Right ventricle myocardium superior (tissue), 1 donor: ENCODE measurements at regions not wholly inside any gene's neighbourhood (a gene's known extent, or its start where the extent isn't known, plus 50 kb on each side); places are given as distances from the start of the nearest gene placed in this dataset.
"Not testable (repeated sequence)": the region's sequence is repeated elsewhere in the genome, so short reads cannot be mapped to it uniquely, and the experiment has no call there.

ENCODE experiments used
- ATAC-seq: fragments of 200-7000 bp; cut with Tn5 transposase; one replicate; pipeline ENCODE4 v1.9.1; 2020; ENCODE audit warnings: mild to moderate bottlenecking; ENCODE audit not compliant: poor library complexity
- DNase-seq: peaks from one replicate; pipeline ENCODE4 v3.0.0-alpha.2; 2020
- intact Hi-C: fragments of 100-400 bp; cut with DNase I; formaldehyde crosslinking; loops from one replicate; pipeline ENCODE4 v1.11.2; 2022
- donor health status: DM: no; HTN: yes; CAD: no; lungs with severe emphysema.

DNA sequence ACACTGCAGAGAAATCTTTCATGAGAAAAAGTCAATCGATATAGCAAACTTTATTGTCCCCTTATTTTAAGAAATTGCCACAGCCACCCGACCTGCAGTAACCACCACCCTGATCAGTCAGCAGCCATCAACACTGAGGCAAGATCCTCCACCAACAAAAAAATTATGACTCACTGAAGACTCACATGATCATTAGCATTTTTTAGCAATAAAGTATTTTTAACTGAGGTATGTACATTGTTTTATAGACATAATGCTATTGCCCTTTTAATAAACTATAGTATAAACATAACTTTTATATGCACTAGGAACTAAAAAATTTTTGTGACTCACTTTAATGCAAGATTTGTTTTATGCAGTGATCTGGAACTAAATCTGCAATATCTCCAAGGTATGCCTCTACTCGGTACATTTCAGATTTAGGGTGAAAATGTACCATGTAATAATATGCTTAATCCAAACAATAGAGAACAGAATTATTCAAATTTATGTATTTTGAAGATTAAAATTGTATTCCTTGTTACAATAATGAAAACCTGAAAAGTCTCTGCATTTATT lies 79.2 kb upstream of the CEP126 start:
- intact Hi-C loops = no loop called here
- ATAC-seq (no peak), DNase-seq (no peak)

DNA sequence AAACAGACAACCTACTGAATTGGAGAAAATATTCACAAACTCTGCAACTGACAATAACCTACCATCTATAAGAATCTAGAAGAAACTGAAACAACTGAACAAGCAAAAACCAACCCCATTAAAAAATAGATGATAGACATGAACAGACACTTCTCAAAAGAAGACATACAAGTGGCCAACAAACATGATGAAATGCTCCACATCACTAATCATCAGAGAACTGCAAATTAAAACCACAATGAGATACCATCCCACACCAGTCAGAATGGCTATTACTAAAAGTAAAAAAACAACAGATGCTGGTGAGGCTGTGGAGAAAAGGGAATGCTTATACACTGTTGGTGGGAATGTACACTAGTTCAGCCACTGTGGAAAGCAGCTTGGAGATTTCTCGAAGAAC lies 84.3 kb upstream of the CEP126 start:
- intact Hi-C loops, DNase-seq, ATAC-seq: not testable (repeated sequence)

DNA sequence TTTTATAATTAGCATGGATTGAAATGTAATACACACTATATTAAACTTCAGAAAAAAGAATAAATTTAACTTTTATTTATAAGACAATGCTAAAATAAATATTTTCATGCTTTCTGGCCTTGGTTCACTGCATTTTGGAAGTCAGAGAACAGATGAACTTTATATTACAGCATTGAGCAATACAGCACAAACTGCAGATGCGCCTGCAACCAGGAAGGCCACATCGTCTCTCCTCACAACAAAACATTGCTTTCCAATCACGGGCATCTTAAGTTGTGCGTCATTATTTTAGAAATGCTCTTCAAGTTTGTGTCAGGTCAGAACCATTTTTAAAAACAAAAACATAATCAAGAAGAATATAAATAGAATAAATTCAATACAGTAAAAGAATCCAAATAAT lies 89.3 kb upstream of the CEP126 start:
- intact Hi-C loops = no loop called here
- DNase-seq (no peak), ATAC-seq (no peak)

DNA sequence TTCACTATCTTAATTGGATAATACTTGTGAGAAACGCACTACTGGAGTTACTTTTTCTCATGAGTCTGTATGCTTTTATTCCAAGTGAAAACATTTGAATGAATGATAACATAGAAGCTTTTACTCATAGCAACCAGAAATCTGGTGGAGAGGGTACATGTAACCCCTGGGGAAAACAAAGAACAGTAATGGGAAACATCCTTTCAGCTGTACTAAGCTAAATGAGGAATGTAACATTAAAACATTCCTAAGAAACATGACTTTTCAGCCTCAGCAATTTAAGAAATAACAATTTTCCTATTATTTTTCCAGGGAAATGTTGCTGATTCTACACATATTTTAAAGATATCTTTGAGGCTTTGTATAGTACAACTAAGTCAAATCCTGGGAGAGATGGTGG lies 97.2 kb upstream of the CEP126 start:
- intact Hi-C loops = no loop called here
- ATAC-seq = no peak
- no peak for DNase-seq

DNA sequence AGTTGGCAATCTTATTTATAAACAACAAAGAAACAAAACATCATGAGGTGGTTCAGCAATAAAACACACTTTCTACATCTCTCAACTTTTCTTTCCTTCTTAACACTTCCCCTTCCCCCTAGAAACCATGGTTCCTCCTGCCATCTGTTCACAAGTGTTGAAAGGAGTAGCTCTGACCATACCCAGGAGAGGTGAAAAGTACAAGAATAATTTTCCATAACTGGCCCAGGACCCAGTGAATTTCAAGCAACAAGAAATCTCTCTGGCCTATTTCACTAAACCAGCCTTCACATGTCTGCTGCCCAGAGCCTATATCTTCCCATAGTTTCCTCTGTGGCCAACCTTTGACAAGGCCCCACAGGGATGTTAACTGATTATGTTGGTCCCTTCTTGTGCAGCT lies 98.2 kb upstream of the CEP126 start:
- DNase-seq = no peak
- intact Hi-C loops = no loop called here
- ATAC-seq = peak; percentile 29

DNA sequence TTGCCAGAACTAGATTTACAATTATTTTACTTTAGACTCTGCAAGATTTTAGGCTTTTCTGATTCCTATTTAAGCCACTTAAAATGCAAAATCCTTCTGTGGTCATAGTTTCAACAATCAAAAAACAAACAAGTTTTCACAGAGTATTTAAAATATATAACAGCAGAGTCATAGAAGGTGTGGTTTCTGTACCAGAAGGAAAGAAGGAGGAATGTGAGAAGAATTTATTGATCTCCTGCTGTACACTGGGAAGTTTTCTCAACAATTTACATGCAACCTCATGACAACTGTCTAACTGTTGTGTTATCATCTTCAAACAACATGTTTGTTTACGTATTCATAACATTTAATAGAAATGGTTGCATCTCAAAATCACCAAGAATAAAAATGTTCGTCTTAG lies 102.3 kb upstream of the CEP126 start:
- DNase-seq (no peak), ATAC-seq (no peak)
- intact Hi-C loops = no loop called here

DNA sequence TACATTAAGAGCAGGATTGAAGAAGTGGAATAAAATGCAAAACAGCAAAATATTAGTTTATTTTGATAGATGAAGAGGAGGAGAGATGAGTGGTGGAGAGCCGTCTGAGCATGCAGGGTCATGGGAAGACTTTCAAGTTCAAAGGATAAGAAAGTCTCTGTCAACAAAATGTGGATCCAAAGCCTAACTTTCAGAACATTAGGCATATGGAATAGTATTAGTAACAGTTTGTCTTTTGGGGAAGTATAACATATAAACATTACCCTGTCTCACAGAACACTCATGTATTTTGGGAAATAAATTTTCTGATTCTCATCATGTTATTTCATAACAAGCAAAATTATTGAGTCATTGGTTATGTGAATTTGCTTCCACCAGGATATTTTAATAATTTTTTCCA lies 104.3 kb upstream of the CEP126 start:
- ATAC-seq = no peak
- intact Hi-C loops = no loop called here
- no peak for DNase-seq

DNA sequence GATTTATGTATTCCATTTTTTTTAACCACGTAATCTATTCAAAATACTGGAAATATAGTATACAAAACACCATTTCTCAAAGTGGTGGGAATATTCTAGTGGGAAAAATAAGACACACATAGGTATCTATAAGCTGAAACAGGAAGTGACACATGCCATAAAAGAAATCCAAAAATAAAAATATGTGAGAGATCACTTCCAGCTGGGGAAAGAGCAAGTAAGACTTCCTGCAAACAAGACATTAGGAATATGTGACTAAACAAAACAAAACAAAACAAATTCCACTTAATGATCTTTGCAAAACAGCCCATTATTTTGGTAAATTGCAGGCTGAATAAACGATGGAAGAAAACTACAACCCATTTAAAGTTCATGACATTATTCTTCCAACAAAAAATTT lies 107.3 kb upstream of the CEP126 start:
- intact Hi-C loops = no loop called here
- no peak for ATAC-seq
- no peak for DNase-seq

DNA sequence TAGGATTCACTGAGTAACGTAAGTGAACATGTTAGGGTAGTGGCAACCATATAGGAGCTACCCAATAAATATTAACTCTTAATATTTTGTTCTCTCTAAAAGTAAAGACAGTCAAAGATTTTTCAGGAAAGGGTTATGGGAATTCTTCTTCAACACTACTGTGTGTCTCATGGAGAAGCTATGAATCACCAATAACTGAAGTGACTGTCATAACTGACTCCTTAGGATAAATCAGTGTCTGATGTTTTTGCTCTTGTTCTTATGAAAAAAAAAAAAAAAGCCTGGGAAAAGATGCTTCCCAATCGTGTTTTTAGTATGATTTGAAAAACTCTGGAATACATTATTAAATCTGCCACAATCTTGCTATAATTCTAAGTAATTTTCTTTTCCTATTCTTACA lies 111.2 kb upstream of the CEP126 start:
- no peak for DNase-seq
- intact Hi-C loops = no loop called here

DNA sequence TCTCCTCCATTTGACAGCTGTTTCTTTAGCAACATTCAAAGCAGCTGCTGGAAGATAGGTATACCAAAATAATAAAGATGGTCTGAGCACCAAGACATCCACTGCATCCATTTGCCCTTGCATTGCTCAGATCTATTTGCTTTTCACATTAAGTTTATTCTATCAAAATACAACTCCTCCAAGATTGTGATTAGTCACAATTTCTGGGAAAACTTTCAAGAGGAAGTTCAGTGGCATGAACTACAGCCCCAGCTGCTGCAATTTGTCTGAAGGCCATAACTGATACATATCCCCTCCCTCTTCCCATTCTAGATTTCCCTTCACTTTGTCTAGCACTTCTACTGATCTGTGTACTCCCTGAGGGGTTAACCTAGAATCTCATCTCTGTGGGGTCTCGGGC lies 117.5 kb upstream of the CEP126 start:
- ATAC-seq = no peak
- intact Hi-C loops = no loop called here
- DNase-seq = no peak

More for the DNA sequence above, 111.2 kb upstream of the CEP126 start:
- no peak for ATAC-seq

DNA sequence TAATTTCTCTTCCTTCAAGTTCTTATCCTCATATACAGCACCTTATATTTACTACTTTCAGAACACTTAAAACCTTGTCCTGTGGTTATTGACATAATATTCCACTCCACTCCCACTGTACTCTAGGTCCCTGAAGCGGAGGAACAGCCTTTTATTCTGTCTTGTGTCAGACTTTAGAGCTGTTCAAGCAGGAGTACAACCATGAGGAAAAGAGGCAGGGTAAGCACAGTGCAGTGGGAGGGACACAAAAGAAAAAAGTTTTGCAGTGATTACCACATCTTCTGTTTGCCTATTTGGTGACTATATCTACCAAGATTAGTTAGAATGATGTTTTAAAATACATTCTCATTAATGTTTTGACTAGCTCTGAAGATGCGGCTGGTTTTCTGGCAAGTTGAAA lies 122.0 kb upstream of the CEP126 start:
- intact Hi-C loops = no loop called here
- ATAC-seq (no peak), DNase-seq (no peak)

DNA sequence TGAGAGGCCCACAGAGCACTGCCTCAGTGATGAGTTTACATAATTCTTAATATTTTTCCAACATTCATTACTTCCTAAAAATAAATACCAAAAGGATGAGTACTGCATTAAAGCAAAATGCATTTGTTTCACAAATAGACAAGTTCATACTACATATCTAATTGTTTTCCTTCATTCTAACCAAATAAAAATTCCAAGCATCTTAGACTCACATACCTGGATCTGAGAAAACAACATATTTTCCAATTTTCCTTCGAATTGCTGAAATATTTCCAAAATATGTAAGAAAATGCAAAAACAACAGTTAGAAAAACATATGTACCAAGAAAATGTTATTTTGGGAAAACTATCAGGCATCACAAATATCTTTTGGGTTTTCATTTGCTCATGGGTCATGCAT lies 127.9 kb upstream of the CEP126 start:
- DNase-seq (no peak), ATAC-seq (no peak)
- intact Hi-C loops = no loop called here

DNA sequence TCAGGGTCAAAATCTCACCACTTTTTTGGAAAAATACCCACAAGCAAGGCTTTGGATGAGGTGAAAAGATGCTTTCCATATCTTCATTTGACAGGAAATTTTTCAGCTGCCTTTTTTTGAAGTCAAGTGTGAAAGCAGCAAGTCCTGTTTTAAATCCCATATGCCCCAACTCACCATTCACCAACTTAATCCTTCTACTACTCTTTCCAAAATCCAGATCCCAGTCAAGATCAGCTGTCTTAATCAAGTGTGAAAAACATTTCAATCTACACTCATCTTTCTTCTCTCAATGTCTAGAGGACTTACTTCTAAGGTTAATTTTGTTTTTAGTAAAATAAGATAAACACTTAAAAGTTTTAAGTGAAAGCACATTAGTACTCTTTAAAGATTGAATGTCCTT lies 128.4 kb upstream of the CEP126 start:
- DNase-seq = no peak
- intact Hi-C loops = no loop called here
- ATAC-seq = no peak

DNA sequence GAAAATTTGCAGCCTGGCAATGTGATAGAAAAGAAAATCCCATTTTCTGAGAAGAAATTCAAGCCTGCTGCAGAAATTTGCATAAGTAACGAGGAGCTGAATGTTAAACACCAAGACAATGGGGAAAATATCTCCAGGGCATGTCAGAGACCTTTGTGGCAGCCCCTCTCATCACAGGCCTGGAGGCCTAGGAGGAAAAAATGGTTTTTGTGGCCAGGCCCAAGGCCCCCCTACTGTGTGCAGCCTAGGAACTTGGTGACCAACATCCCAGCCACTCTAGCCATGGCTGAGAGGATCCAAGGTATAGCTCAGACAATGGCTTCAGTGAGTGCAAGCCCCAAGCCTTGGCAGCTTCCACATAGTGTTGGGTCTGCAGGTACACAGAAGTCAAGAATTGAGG lies 135.6 kb upstream of the CEP126 start:
- DNase-seq, ATAC-seq, intact Hi-C loops: not testable (repeated sequence)

DNA sequence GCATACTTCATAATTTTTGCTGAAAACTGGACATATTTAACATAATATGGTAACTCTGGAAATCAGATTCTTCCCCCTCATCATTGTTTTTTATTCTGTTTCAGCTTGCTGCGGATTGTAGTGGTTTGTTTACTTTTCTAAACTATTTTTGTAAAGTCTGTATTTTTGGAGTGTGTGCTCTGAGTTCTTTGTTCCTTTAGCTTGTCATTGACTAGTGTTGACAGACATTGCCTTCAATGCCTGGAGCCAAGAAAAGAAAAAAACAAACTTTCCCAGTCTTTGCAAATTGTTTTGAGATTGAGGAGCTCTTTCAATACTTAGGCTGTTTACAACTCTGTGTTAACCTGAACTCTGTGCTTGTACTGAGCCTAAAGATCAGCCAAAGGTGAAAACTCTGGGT lies 137.3 kb upstream of the CEP126 start:
- ATAC-seq = no peak
- DNase-seq = no peak
- intact Hi-C loops = no loop called here

DNA sequence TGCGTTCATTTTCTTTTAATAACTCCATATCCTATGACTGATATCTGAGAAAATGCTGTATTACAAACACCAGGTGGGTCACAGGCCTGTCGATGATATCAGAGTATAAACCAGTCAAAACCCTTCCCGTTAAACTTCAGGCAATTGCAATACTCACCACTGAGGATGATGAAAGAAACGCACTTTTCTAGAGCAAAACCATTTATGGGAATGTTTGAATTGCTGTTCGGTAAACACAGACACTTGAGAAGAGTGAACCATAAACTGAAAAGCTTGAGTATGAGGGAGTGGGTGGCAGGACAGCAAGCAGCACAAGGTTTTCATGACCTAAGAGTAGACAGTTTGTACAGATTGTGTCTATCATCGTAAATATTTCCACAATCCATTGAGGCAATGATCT lies 139.8 kb upstream of the CEP126 start:
- intact Hi-C loops = no loop called here
- DNase-seq = no peak
- no peak for ATAC-seq

DNA sequence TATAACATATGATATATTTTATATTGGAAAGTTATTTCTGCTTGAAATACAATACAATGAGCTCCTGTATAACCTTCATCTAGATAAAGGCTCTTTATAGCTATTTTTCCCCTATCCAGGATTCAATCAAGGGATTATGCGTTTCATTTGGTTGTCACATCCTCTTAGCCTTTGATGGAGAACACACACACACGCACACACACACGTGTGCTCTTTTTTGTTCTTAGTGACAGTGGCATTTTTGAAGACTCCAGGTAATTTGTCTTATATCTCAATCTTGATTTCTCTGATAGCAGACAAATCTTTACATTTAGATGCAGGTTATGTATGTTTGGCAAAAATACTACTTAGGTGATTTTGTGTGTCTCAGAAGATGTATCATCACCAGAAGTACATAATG lies 144.2 kb upstream of the CEP126 start:
- DNase-seq (no peak), ATAC-seq (no peak)
- intact Hi-C loops = no loop called here

DNA sequence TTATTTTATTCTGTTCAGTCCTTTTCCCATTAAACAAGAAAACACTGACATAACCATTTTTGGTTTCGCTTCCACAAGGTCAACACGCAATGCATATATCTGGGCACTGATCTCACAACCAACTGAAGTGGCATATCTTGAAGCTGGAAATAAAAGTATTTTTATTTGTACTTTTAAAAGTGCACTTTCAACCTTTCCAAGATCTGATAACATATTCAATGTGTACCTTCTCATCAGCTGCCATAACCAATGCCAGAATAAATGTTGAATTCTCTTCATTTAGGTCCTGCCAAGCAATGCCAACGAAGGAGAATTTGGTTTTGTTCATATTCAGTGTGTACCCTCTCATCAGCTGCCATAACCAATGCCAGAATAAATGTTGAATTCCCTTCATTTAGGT lies 148.9 kb upstream of the CEP126 start:
- intact Hi-C loops = no loop called here
- no peak for ATAC-seq

DNA sequence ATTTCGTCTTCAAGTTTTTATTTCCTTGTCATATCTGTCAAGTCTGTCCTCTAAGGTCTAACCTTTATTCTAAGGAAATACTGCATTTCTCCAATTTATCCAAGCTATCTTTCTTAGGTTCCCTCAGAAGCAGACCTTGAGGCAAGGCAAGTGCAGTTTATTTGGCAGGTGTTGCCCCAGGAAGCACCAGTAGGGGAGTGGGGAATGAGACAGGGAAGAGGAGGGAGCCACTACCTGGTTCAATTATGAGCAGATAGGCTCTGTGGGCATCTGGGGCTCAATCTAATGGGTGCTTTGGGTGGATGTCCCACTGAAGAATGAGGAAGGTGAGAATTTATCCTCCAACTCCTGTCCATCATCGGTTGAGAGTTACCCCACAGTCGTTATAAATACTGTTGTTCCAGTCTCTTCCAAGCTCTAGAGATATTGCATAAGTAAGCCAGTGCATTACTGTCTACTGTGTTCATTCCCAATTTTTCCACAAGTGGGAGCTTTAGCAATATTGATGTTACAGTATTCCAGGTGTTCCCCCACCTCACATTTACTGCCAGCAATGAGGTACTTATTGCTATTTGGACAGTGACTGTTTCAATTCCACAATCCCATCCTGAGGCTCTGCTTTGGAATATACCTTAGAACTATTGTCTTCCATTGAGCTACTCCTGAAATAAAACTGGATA lies 154.9 kb upstream of the CEP126 start:
- DNase-seq (no peak), ATAC-seq (no peak)
- intact Hi-C loops = no loop called here

More for the DNA sequence above, 148.9 kb upstream of the CEP126 start:
- no peak for DNase-seq

DNA sequence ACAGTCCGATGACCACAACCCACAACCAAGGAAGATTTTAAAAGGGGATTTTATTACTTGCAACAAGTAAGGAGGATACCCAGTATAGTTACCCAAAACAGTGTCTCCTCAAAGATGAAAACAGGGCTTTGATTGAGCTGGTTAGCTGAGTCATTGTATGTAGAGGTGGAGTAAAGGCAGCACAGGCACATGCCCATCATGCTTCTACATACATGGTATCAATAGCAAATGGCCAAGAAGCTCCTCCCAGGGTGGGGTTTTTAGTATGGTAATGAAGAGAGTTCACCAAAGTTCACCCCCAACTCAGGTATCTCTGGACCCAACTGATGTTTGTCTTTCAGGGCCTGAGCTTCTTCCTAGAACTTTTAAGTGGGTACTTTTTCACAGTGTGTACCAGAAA lies 157.1 kb upstream of the CEP126 start:
- ATAC-seq = no peak
- intact Hi-C loops = no loop called here

More for the DNA sequence above, 157.1 kb upstream of the CEP126 start:
- no peak for DNase-seq
